ENCODE measurements at regions not wholly inside any gene's neighbourhood (a gene's known extent, or its start where the extent isn't known, plus 50 kb on each side); places are given as distances from the start of the nearest gene placed in this dataset.

- CTCF ChIA-PET, result no interaction called here
- POLR2A ChIA-PET, result no interaction called here
These were observed 303.5 kb upstream of the TSHZ2 start for GRCh38 chr20:52668626-52669025.

GRCh38 chr20:52667358-52667757, 304.8 kb upstream of the TSHZ2 start:
- ChIA-PET POLR2A (no interaction called here), CTCF (no interaction called here)

DNA sequence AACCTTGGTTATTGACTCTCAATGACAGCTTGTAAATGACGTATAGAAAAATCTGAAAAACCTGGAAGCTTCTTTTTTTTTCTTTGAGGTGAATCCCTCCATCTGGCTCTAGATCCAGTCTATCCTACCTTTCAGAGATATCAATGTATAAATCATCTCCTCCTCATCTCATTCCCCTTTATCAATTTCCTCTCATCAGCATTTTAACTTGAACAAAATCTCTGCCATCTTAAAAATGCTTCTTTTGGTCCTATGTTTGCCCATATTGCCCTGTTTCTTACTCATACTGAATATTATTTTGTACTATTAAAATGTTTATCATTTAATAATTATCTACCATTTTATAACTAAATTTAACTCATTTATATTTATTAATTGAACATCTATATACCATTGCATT, 306.7 kb upstream of the TSHZ2 start:
- ChIA-PET CTCF (no interaction called here), POLR2A (no interaction called here)

DNA sequence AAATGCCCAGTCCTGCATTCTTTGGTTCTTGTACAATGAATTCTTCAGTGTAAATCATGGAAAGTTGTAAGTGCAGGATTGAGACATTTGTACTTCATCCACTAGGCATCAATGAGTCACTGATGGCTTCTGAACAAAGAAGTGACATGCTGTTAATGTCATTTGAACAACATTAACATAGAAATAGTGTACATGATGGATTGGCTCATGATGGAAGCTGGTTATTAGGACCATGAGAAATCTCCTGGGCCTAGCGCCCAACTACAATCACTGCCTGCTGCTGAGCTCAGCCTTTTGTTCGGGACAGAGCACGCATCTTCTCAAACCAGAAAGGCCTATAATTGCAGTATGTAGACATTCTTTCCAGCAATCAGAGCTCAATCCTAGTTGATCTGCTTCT, 316.8 kb upstream of the TSHZ2 start:
- CTCF ChIA-PET, result no interaction called here

DNA sequence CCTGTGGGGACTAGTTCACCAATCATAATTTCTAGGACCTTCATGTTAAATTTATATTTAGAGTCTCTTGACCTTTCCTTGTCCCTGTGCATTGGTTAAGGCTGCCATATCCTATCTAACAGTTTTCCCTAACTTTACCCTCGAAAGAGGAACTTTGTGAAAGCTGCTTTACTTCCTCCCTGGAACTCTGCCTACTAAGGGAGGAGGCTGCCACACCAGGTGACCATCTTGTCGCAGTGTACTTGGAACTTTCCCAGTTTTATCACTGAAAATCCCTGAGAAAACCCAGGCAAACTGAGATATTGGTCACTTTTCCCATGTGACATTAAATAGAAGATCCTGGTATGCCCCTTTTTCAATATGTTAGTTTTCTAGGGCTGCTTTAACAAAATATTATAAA, 317.6 kb upstream of the TSHZ2 start:
- CTCF ChIA-PET, result no interaction called here
- POLR2A ChIA-PET, result no interaction called here

More for the DNA sequence above, 316.8 kb upstream of the TSHZ2 start:
- POLR2A ChIA-PET, result no interaction called here

GRCh38 chr20:52652271-52652670, 319.9 kb upstream of the TSHZ2 start:
- ChIA-PET POLR2A (no interaction called here), CTCF (no interaction called here)

- ChIA-PET POLR2A (no interaction called here), CTCF (no interaction called here)
These were observed 322.4 kb upstream of the TSHZ2 start for GRCh38 chr20:52649727-52650126.

DNA sequence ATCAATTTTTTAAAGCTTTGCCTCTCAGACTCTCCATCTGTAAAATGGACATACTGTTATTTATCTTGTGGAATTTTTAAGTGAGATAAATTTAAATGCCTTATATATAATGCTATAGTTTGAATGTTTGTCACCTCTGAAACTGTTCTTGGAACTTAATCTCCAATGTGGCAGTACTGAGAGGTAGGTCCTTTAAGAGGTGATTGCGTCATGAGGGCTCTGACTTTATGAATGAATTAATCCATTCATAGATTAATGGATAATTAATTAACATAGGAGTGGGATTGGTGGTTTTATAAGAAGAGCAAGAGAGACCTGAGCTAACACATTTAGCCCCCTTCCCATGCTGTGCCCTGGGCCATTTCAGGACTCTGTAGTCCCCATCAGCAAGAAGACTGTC, 326.3 kb upstream of the TSHZ2 start:
- CTCF ChIA-PET, result no interaction called here
- POLR2A ChIA-PET, result no interaction called here

DNA sequence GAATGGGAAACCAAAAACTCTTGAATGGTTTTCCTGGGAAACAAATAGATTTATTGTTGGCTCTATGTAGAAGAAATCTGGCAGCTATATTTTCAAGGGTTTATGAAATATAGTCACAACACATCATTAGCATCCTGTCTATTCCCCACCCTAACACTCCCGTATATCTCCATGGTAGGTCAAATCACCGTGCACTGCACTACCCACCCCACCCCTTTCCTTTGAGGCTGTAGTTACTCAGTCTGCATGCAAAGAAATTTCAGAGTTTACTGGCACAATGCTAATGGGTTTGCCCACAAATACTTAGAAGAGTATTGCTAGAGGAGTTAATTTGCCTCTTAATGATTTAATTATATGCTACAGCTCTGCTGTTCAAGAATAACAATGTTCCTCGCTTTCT, 329.1 kb upstream of the TSHZ2 start:
- CTCF ChIA-PET, result no interaction called here
- POLR2A ChIA-PET, result no interaction called here

DNA sequence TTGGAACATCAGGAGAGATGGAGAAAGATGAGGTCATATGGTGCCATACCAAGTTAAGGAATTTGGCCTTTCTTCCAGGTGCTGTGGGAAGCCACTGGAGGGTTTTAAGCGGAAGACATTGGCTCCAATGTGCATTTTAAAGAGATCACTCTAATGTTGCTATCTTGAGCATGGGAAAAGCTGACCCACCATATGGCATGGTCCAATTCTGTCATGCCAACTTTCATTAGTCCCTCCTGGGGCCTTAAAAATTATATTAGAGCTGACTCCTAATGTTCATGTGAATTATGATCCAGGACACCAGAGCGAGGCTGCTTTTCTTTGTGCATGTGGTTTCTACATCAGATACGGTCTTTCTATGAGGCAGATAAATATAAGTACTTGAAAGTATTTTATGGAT, 335.0 kb upstream of the TSHZ2 start:
- ChIA-PET POLR2A (no interaction called here), CTCF (no interaction called here)

GRCh38 chr20:52631469-52631868, 340.7 kb upstream of the TSHZ2 start:
- POLR2A ChIA-PET, result no interaction called here

DNA sequence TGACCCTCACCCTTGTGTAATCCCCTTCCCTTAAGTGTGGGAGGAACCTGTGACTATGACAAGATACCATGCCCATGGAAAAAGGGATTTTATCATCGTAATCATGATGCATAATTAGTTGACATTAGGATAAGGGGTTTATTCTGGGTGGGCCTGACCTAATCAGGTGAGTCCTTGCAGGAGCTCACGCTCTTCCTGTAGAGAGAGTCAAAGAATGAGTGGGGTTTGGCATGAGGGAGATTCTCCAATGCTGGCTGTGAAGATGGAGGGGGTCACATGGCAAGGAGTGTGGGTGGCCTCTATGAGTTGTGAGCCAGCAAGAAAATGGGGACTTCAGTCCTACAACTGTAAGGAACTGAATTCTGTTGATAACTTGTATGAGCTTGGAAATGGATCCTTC, 342.0 kb upstream of the TSHZ2 start:
- POLR2A ChIA-PET, result no interaction called here
- CTCF ChIA-PET, result no interaction called here

More at GRCh38 chr20:52631469-52631868, 340.7 kb upstream of the TSHZ2 start:
- CTCF ChIA-PET, result no interaction called here

- CTCF ChIA-PET, result no interaction called here
These were observed 347.9 kb upstream of the TSHZ2 start for GRCh38 chr20:52624281-52624680.

GRCh38 chr20:52622081-52622480, 350.1 kb upstream of the TSHZ2 start:
- ChIA-PET CTCF (no interaction called here), POLR2A (no interaction called here)

More at GRCh38 chr20:52624281-52624680, 347.9 kb upstream of the TSHZ2 start:
- POLR2A ChIA-PET, result no interaction called here

GRCh38 chr20:52621401-52621800, 350.8 kb upstream of the TSHZ2 start:
- CTCF ChIA-PET, result no interaction called here

DNA sequence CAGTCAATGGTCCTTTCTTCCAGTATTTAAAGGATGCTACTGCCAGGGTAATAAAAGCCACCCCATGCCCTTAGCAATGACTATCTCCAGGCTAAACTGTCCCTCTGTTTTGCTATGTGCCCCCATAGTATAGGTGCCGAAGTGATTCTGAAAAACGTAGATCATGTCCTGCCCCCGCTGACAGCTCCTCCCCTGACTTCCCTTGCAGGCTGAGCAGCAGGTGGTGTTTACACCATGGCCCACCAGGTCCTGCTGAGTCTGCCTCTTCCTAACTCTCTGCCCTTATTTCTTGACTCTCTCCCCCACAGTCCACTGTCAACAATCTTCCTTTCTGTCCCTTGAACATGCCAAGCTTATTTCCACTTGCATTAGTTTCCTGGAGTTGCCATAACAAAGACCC, 352.5 kb upstream of the TSHZ2 start:
- POLR2A ChIA-PET, result interaction anchor here (0.6 kb wide), 1 partner anchor 257 kb away, joined by 6 read pairs; no protein-coding TSS in a partner anchor
- CTCF ChIA-PET, result no interaction called here

More at GRCh38 chr20:52621401-52621800, 350.8 kb upstream of the TSHZ2 start:
- POLR2A ChIA-PET, result no interaction called here

GRCh38 chr20:52619101-52619500, 353.1 kb upstream of the TSHZ2 start:
- ChIA-PET CTCF (no interaction called here), POLR2A (interaction anchor here (0.6 kb wide), 1 partner anchor 257 kb away, joined by 6 read pairs; no protein-coding TSS in a partner anchor)

GRCh38 chr20:52616629-52617028, 355.5 kb upstream of the TSHZ2 start:
- POLR2A ChIA-PET, result no interaction called here
- CTCF ChIA-PET, result no interaction called here

- CTCF ChIA-PET, result no interaction called here
- POLR2A ChIA-PET, result no interaction called here
These were observed 357.9 kb upstream of the TSHZ2 start for GRCh38 chr20:52614051-52614863.

DNA sequence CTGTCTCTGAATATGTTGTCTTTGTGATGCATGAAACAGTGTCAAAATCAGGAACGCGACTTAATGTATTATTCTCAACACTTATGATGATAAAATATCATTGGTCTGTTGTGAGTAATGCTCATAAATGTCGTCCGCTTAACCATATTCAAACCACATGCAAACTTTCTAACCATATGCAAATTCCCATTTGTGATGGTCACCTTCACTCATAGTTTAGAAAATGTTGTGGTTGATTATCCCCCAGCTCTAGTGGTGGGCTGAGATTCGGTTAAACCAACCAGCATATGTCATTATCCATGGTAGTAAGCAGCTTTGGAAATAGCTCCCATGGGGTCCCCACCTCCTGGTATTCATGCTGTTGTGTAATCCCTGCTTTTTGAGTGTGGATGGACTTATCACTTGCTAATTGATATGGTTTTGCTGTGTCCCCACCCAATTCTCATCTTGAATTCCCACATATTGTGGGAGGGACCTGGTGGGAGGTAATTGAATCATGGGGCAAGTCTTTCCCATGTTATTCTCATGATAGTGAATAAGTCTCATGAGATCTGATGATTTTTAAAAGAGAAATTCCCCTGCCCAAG, 360.0 kb upstream of the TSHZ2 start:
- POLR2A ChIA-PET, result no interaction called here
- CTCF ChIA-PET, result no interaction called here

- CTCF ChIA-PET, result no interaction called here
- POLR2A ChIA-PET, result no interaction called here
These were observed 361.4 kb upstream of the TSHZ2 start for GRCh38 chr20:52610749-52611148.

Measured in activated CD8-positive, alpha-beta memory T cell treated with anti-CD3 and anti-CD28 coated beads for 36 hours (primary cell).